Type B pancreatic cell (in vitro differentiated cells): ENCODE measurements at regions not wholly inside any gene's neighbourhood (a gene's known extent, or its start where the extent isn't known, plus 50 kb on each side); places are given as distances from the start of the nearest gene placed in this dataset.

Experiments
- DNase-seq: peaks from one replicate; pipeline ENCODE4 v3.0.0; 2021; ENCODE audit warnings: mixed read lengths; ENCODE audit not compliant: unreplicated experiment; ENCODE audit errors: extremely low spot score
- H3K27ac Mint-ChIP-seq: 2 replicates; pipeline ENCODE4 v1.8.0; 2021; ENCODE audit warnings: mild to moderate bottlenecking, mixed read lengths
- H3K27me3 Mint-ChIP-seq: 2 replicates; pipeline ENCODE4 v1.8.0; 2021; ENCODE audit warnings: mixed read lengths
- H3K36me3 Mint-ChIP-seq: 2 replicates; pipeline ENCODE4 v1.8.0; 2021; ENCODE audit warnings: mixed read lengths
- H3K4me1 Mint-ChIP-seq: one replicate; pipeline ENCODE4 v1.8.0; 2021; ENCODE audit warnings: mixed read lengths; ENCODE audit not compliant: unreplicated experiment
- H3K4me3 Mint-ChIP-seq: 2 replicates; pipeline ENCODE4 v1.8.0; 2021; ENCODE audit warnings: mild to moderate bottlenecking, mixed read lengths
- H3K9me3 Mint-ChIP-seq: 2 replicates; pipeline ENCODE4 v1.8.0; 2021; ENCODE audit warnings: mixed read lengths
- CTCF ChIP-seq: fragments of 200-600 bp; sonication (generic); conservative IDR thresholded peaks from 2 replicates; pipeline ENCODE4 v1.5.0; 2021; ENCODE audit warnings: antibody characterized with exemption, mild to moderate bottlenecking

- Mint-ChIP-seq H3K27me3 (peaks cover 13% of the 10 kb centered on the region), H3K27ac (no peak overlapping the region), H3K4me3 (no peak overlapping the region), H3K4me1 (no peaks in the 10 kb centered on the region), H3K36me3 (no peaks in the 10 kb centered on the region), H3K9me3 (no peaks in the 10 kb centered on the region)
- no peak for DNase-seq
- TF ChIP-seq CTCF, result peak; percentile 41
These were observed 189.6 kb upstream of the INHBA start for GRCh38 chr7:41892356-41893100.

- TF ChIP-seq CTCF, result no peak
- Mint-ChIP-seq H3K9me3 (no peaks in the 10 kb centered on the region), H3K27ac (no peak overlapping the region), H3K27me3 (peaks cover 13% of the 10 kb centered on the region), H3K36me3 (no peaks in the 10 kb centered on the region), H3K4me1 (no peaks in the 10 kb centered on the region), H3K4me3 (no peak overlapping the region)
- DNase-seq, result no peak
These were observed 189.1 kb upstream of the INHBA start for GRCh38 chr7:41891950-41892349.

DNA sequence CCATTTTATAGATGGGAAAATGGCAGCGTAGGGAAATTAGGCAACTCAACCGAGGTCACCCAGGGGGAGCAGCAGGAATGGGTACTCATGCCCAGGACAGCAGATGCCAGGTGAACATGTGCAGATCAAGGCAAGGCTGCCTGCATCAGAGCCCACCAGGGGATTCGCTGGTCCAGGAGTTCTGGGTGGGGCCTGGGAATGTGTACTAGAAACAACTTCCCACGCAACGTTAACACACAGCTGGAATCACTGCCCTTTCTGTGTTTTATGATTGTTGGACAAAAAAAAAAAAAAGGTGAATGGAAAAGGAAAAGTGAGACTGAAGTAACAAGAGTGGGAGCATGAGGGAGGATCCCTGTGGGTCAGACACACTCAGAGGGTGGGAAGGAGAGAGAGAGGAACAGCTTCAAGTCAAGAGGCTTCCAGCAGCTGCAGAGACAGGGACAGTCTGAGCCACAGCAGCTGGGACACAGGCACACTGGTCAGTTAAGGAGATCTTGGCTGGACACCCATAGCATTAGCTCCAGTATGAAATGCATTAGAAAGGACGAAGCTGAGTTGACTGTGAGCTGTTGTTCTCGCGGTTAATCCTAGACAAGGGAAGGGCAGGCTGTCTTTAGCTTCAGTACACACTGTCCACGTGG is 187.9 kb upstream of the INHBA start:
- no peaks in the 10 kb centered on the region for H3K9me3 Mint-ChIP-seq
- peaks cover 13% of the 10 kb centered on the region for H3K27me3 Mint-ChIP-seq
- no peak overlapping the region for H3K27ac Mint-ChIP-seq

GRCh38 chr7:41889472-41889871 is 186.6 kb upstream of the INHBA start:
- H3K4me1 Mint-ChIP-seq, result no peaks in the 10 kb centered on the region
- DNase-seq, result no peak
- H3K4me3 Mint-ChIP-seq, result no peak overlapping the region
- no peaks in the 10 kb centered on the region for H3K9me3 Mint-ChIP-seq
- H3K27me3 Mint-ChIP-seq, result peaks cover 18% of the 10 kb centered on the region
- no peak overlapping the region for H3K27ac Mint-ChIP-seq
- H3K36me3 Mint-ChIP-seq, result no peaks in the 10 kb centered on the region
- no peak for TF ChIP-seq CTCF

More for the DNA sequence above, 187.9 kb upstream of the INHBA start:
- H3K4me1 Mint-ChIP-seq, result no peaks in the 10 kb centered on the region
- DNase-seq, result no peak
- no peaks in the 10 kb centered on the region for H3K36me3 Mint-ChIP-seq
- no peak for TF ChIP-seq CTCF
- H3K4me3 Mint-ChIP-seq, result no peak overlapping the region

- Mint-ChIP-seq H3K27me3 (peaks cover 18% of the 10 kb centered on the region), H3K4me1 (no peaks in the 10 kb centered on the region)
These were observed 186.2 kb upstream of the INHBA start for GRCh38 chr7:41889040-41889439.

More at GRCh38 chr7:41889040-41889439, 186.2 kb upstream of the INHBA start:
- DNase-seq, result no peak
- Mint-ChIP-seq H3K36me3 (no peaks in the 10 kb centered on the region), H3K9me3 (no peaks in the 10 kb centered on the region), H3K4me3 (no peak overlapping the region), H3K27ac (no peak overlapping the region)
- TF ChIP-seq CTCF, result no peak
